GM19397 (cell line): ENCODE measurements at regions not wholly inside any gene's neighbourhood (a gene's known extent, or its start where the extent isn't known, plus 50 kb on each side); places are given as distances from the start of the nearest gene placed in this dataset.
"Not testable (repeated sequence)": the region's sequence is repeated elsewhere in the genome, so short reads cannot be mapped to it uniquely, and the experiment has no call there.

Source experiments
- ATAC-seq: cut with Tn5 transposase; IDR thresholded peaks from one replicate; pipeline ENCODE4 v1.9.1; 2021; ENCODE audit warnings: mild to moderate bottlenecking, moderate library complexity; ENCODE audit not compliant: unreplicated experiment

GRCh38 chr1:168825820-168826219 lies 96.8 kb upstream of the DPT start:
- ATAC-seq = no peak

GRCh38 chr1:168826269-168826668 lies 97.3 kb upstream of the DPT start:
- ATAC-seq = no peak

- ATAC-seq = no peak
Observed at GRCh38 chr1:168827557-168827956, 98.6 kb upstream of the DPT start.

GRCh38 chr1:168829876-168830275 lies 100.9 kb upstream of the DPT start:
- ATAC-seq = no peak

- ATAC-seq = no peak
Observed at GRCh38 chr1:168830562-168830961, 101.6 kb upstream of the DPT start.

GRCh38 chr1:168832661-168833060 lies 103.7 kb upstream of the DPT start:
- ATAC-seq = no peak

- no peak for ATAC-seq
Observed at GRCh38 chr1:168833362-168833761, 104.4 kb upstream of the DPT start.

- ATAC-seq = no peak
Observed at GRCh38 chr1:168833801-168834224, 104.8 kb upstream of the DPT start.

GRCh38 chr1:168834225-168834872 lies 105.3 kb upstream of the DPT start:
- no peak for ATAC-seq

GRCh38 chr1:168835176-168835575 lies 106.2 kb upstream of the DPT start:
- ATAC-seq = no peak

GRCh38 chr1:168835791-168836190 lies 106.8 kb upstream of the DPT start:
- ATAC-seq = no peak

GRCh38 chr1:168836469-168836868 lies 107.5 kb upstream of the DPT start:
- no peak for ATAC-seq

GRCh38 chr1:168837230-168837629 lies 108.2 kb upstream of the DPT start:
- ATAC-seq = not testable (repeated sequence)

- ATAC-seq = no peak
Observed at GRCh38 chr1:168842306-168842705, 113.3 kb upstream of the DPT start.

- ATAC-seq = no peak
Observed at GRCh38 chr1:168842916-168843315, 113.9 kb upstream of the DPT start.

- ATAC-seq = no peak
Observed at GRCh38 chr1:168843401-168843800, 114.4 kb upstream of the DPT start.

GRCh38 chr1:168843950-168844349 lies 114.9 kb upstream of the DPT start:
- ATAC-seq = no peak

- ATAC-seq = no peak
Observed at GRCh38 chr1:168845140-168845539, 116.1 kb upstream of the DPT start.

- no peak for ATAC-seq
Observed at GRCh38 chr1:168848051-168848450, 119.0 kb upstream of the DPT start.

GRCh38 chr1:168861421-168862004 lies 132.5 kb upstream of the DPT start:
- no peak for ATAC-seq

- no peak for ATAC-seq
Observed at GRCh38 chr1:168863772-168864171, 134.8 kb upstream of the DPT start.

GRCh38 chr1:168864266-168864665 lies 135.3 kb upstream of the DPT start:
- no peak for ATAC-seq
